Mesenchymal stem cell (in vitro differentiated cells and primary cell): ENCODE measurements at regions not wholly inside any gene's neighbourhood (a gene's known extent, or its start where the extent isn't known, plus 50 kb on each side); places are given as distances from the start of the nearest gene placed in this dataset.
A peak's percentile ranks its signal among the peaks of the same experiment; 100 is the strongest.

Experiments used
- DNase-seq: peaks from one replicate; pipeline ENCODE4 v3.0.0-alpha.2; 2013
- H2AFZ ChIP-seq: one replicate; pipeline ENCODE4 v1.6.1; 2013; ENCODE audit warnings: low read depth, mild to moderate bottlenecking, control low read depth, inconsistent platforms, low read length, moderate library complexity
- H2AK5ac ChIP-seq: 2 replicates; pipeline ENCODE4 v1.6.1; 2013; ENCODE audit warnings: low read length, moderate library complexity, mild to moderate bottlenecking, inconsistent platforms; ENCODE audit not compliant: severe bottlenecking
- H2BK120ac ChIP-seq: one replicate; pipeline ENCODE4 v1.6.1; 2013; ENCODE audit warnings: low read depth, mild to moderate bottlenecking, inconsistent platforms, low read length, moderate library complexity
- H2BK12ac ChIP-seq, 2 experiments: one replicate each; pipeline ENCODE4 v1.6.1; 2013; ENCODE audit warnings: inconsistent platforms in 2 of 2, low read length in 2 of 2, mild to moderate bottlenecking in 2 of 2, moderate library complexity in 2 of 2, control low read depth in 1 of 2
- H2BK15ac ChIP-seq: one replicate; pipeline ENCODE4 v1.6.1; 2013; ENCODE audit warnings: mild to moderate bottlenecking, low read depth, inconsistent platforms; ENCODE audit not compliant: poor library complexity, severe bottlenecking
- H2BK5ac ChIP-seq: 2 replicates; pipeline ENCODE4 v1.6.1; 2013; ENCODE audit warnings: low read depth, mild to moderate bottlenecking, low read length, control low read depth, inconsistent platforms; ENCODE audit not compliant: poor library complexity, severe bottlenecking
- H3K14ac ChIP-seq, 2 experiments: one replicate each; pipeline ENCODE4 v1.6.1; 2013; ENCODE audit warnings: inconsistent platforms in 2 of 2, low read length in 2 of 2, control low read depth in 1 of 2, mild to moderate bottlenecking in 1 of 2, moderate library complexity in 1 of 2
- H3K18ac ChIP-seq, 2 experiments: one replicate each; pipeline ENCODE4 v1.6.1; 2013; ENCODE audit warnings: inconsistent platforms in 2 of 2, low read length in 2 of 2, control low read depth in 1 of 2, low read depth in 1 of 2, mild to moderate bottlenecking in 1 of 2
- H3K23ac ChIP-seq, 2 experiments: one replicate each; pipeline ENCODE4 v1.6.1; 2013; ENCODE audit warnings: inconsistent platforms in 2 of 2, low read length in 2 of 2, mild to moderate bottlenecking in 2 of 2, moderate library complexity in 2 of 2, control low read depth in 1 of 2
- H3K27ac ChIP-seq: 2 replicates; pipeline ENCODE4 v1.5.1; 2013; ENCODE audit warnings: mild to moderate bottlenecking, moderate library complexity, low read length, control low read depth, inconsistent platforms; ENCODE audit not compliant: poor library complexity, severe bottlenecking
- H3K27me3 ChIP-seq, 2 experiments: 2 replicates each; pipeline versions ENCODE4 v1.6.1 to v1.7.0; 2013; ENCODE audit warnings: low read length in 2 of 2, mild to moderate bottlenecking in 2 of 2, moderate library complexity in 2 of 2, control low read depth in 1 of 2, inconsistent platforms in 1 of 2; ENCODE audit not compliant: control insufficient read depth in 1 of 2, insufficient read depth in 1 of 2
- H3K36me3 ChIP-seq, 2 experiments: 2 replicates each; pipeline versions ENCODE4 v1.6.1 to v1.7.0; 2013; ENCODE audit warnings: low read length in 2 of 2, control low read depth in 1 of 2, inconsistent platforms in 1 of 2, low read depth in 1 of 2, mild to moderate bottlenecking in 1 of 2; ENCODE audit not compliant: insufficient read depth in 2 of 2, control insufficient read depth in 1 of 2
- H3K4ac ChIP-seq, 2 experiments: one replicate each; pipeline ENCODE4 v1.6.1; 2013; ENCODE audit warnings: inconsistent platforms in 2 of 2, low read length in 2 of 2, mild to moderate bottlenecking in 2 of 2, moderate library complexity in 2 of 2, control low read depth in 1 of 2, low read depth in 1 of 2
- H3K4me1 ChIP-seq: 2 replicates; pipeline ENCODE4 v1.6.1; 2013; ENCODE audit warnings: low read depth, low read length, control low read depth; ENCODE audit not compliant: control insufficient read depth, insufficient read depth
- H3K4me2 ChIP-seq: 2 replicates; pipeline ENCODE4 v1.6.1; 2013; ENCODE audit warnings: low read length, mild to moderate bottlenecking, inconsistent platforms; ENCODE audit not compliant: poor library complexity, severe bottlenecking
- H3K4me3 ChIP-seq, 2 experiments: 2 replicates each; pipeline versions ENCODE4 v1.5.1 to v1.7.0; 2013; ENCODE audit warnings: low read length in 2 of 2, mild to moderate bottlenecking in 2 of 2, control low read depth in 1 of 2, low read depth in 1 of 2; ENCODE audit not compliant: insufficient read depth in 1 of 2
- H3K79me1 ChIP-seq: replicated peaks from 2 replicates; pipeline ENCODE4 v1.6.1; 2013; ENCODE audit warnings: mild to moderate bottlenecking, control low read depth, low read length, inconsistent platforms; ENCODE audit not compliant: poor library complexity, severe bottlenecking
- H3K9ac ChIP-seq: 2 replicates; pipeline ENCODE4 v1.7.0; 2013; ENCODE audit warnings: mild to moderate bottlenecking, low read length, moderate library complexity
- H3K9me3 ChIP-seq: 2 replicates; pipeline ENCODE4 v1.7.0; 2013; ENCODE audit warnings: mild to moderate bottlenecking, low read length; ENCODE audit not compliant: control insufficient read depth
- H4K8ac ChIP-seq: one replicate; pipeline ENCODE4 v1.6.1; 2013; ENCODE audit warnings: inconsistent platforms, mild to moderate bottlenecking, low read length, moderate library complexity
- H4K91ac ChIP-seq: one replicate; pipeline ENCODE4 v1.6.1; 2013; ENCODE audit warnings: mild to moderate bottlenecking, low read length, inconsistent platforms
- WGBS: methylation state at CpG from one replicate; pipeline ENCODE4 v1.1.7; 2013; ENCODE audit warnings: mixed read lengths; 5-methylcytosine and 5-hydroxymethylcytosine counted together

GRCh38 chr3:61357902-61358301 lies 106.7 kb upstream of the FHIT start:
- Histone ChIP-seq H3K27ac (no peak overlapping the region), H3K9ac (no peak overlapping the region), H3K14ac (no peak overlapping the region), H3K4me2 (no peak overlapping the region), H3K36me3 (no peaks in the 10 kb centered on the region), H2AK5ac (no peak overlapping the region), H2AFZ (no peak overlapping the region), H2BK120ac (no peak overlapping the region), H3K4me3 (no peak overlapping the region), H3K4ac (no peak overlapping the region), H4K91ac (no peak overlapping the region), H3K23ac (no peak overlapping the region), H2BK12ac (no peak overlapping the region), H3K18ac (no peak overlapping the region), H2BK5ac (no peak overlapping the region), H3K4me1 (no peaks in the 10 kb centered on the region), H2BK15ac (no peak overlapping the region), H4K8ac (no peak overlapping the region), H3K79me1 (no peaks in the 10 kb centered on the region), H3K9me3 (no peaks in the 10 kb centered on the region), H3K27me3 (no peaks in the 10 kb centered on the region)
- WGBS = 40% methylated on average over 1 of the region's 1 CpG
- no peak for DNase-seq

GRCh38 chr3:61358364-61358763 lies 107.1 kb upstream of the FHIT start:
- no peak overlapping the region for H3K4me2 ChIP-seq
- no peak overlapping the region for H2AFZ ChIP-seq
- no peak overlapping the region for H3K18ac ChIP-seq
- H3K27ac ChIP-seq = no peak overlapping the region
- no peaks in the 10 kb centered on the region for H3K9me3 ChIP-seq
- WGBS = 12% methylated on average over 2 of the region's 2 CpGs
- H3K9ac ChIP-seq = no peak overlapping the region
- no peak overlapping the region for H2BK12ac ChIP-seq
- no peak overlapping the region for H4K8ac ChIP-seq
- H3K4me3 ChIP-seq = no peak overlapping the region
- H2BK15ac ChIP-seq = no peak overlapping the region
- no peak overlapping the region for H4K91ac ChIP-seq
- no peaks in the 10 kb centered on the region for H3K79me1 ChIP-seq
- no peak overlapping the region for H2BK5ac ChIP-seq
- H3K14ac ChIP-seq = no peak overlapping the region
- no peaks in the 10 kb centered on the region for H3K36me3 ChIP-seq
- H3K23ac ChIP-seq = no peak overlapping the region
- H3K4ac ChIP-seq = no peak overlapping the region
- no peaks in the 10 kb centered on the region for H3K27me3 ChIP-seq
- DNase-seq = peak; percentile 75
- H2AK5ac ChIP-seq = no peak overlapping the region
- no peak overlapping the region for H2BK120ac ChIP-seq
- H3K4me1 ChIP-seq = no peaks in the 10 kb centered on the region

- Histone ChIP-seq H4K8ac (no peak overlapping the region), H3K4me3 (no peak overlapping the region), H4K91ac (no peak overlapping the region), H3K4me1 (no peaks in the 10 kb centered on the region), H2BK5ac (no peak overlapping the region), H3K4me2 (no peak overlapping the region), H2AK5ac (no peak overlapping the region), H3K14ac (no peak overlapping the region), H3K36me3 (no peaks in the 10 kb centered on the region), H2BK120ac (no peak overlapping the region), H2BK12ac (no peak overlapping the region), H2AFZ (no peak overlapping the region), H3K79me1 (no peaks in the 10 kb centered on the region), H3K9ac (no peak overlapping the region), H3K27me3 (no peaks in the 10 kb centered on the region), H3K4ac (no peak overlapping the region), H3K9me3 (no peaks in the 10 kb centered on the region), H2BK15ac (no peak overlapping the region), H3K18ac (no peak overlapping the region), H3K27ac (no peak overlapping the region), H3K23ac (no peak overlapping the region)
- DNase-seq = no peak
- no CpG with 5 or more reads among the region's 3 CpGs for WGBS
Observed at GRCh38 chr3:61360297-61360965, 109.2 kb upstream of the FHIT start.

- Histone ChIP-seq H4K91ac (no peak overlapping the region), H3K4me3 (no peak overlapping the region), H4K8ac (no peak overlapping the region), H2BK15ac (no peak overlapping the region), H2AK5ac (no peak overlapping the region), H3K79me1 (no peaks in the 10 kb centered on the region), H3K36me3 (no peaks in the 10 kb centered on the region), H3K9ac (no peak overlapping the region), H3K4me1 (no peaks in the 10 kb centered on the region), H3K14ac (no peak overlapping the region), H2AFZ (no peak overlapping the region), H3K23ac (no peak overlapping the region), H3K4ac (no peak overlapping the region), H2BK5ac (no peak overlapping the region), H3K27ac (no peak overlapping the region), H3K4me2 (no peak overlapping the region), H3K9me3 (no peaks in the 10 kb centered on the region), H2BK120ac (no peak overlapping the region), H3K27me3 (no peaks in the 10 kb centered on the region), H2BK12ac (no peak overlapping the region), H3K18ac (no peak overlapping the region)
- DNase-seq = no peak
- 88% methylated on average over 2 of the region's 2 CpGs for WGBS
Observed at GRCh38 chr3:61369678-61370077, 118.4 kb upstream of the FHIT start.
